ENCODE measurements at regions not wholly inside any gene's neighbourhood (a gene's known extent, or its start where the extent isn't known, plus 50 kb on each side); places are given as distances from the start of the nearest gene placed in this dataset.
"Not testable (repeated sequence)": the region's sequence is repeated elsewhere in the genome, so short reads cannot be mapped to it uniquely, and the experiment has no call there.

- DNase-seq, result no peak
These were observed 59.3 kb downstream of the EBLN2 start for GRCh38 chr3:73120710-73121109.

GRCh38 chr3:73121669-73122331, 60.3 kb downstream of the EBLN2 start:
- no peak for DNase-seq

- DNase-seq, result no peak
These were observed 72.6 kb downstream of the EBLN2 start for GRCh38 chr3:73134034-73134433.

DNA sequence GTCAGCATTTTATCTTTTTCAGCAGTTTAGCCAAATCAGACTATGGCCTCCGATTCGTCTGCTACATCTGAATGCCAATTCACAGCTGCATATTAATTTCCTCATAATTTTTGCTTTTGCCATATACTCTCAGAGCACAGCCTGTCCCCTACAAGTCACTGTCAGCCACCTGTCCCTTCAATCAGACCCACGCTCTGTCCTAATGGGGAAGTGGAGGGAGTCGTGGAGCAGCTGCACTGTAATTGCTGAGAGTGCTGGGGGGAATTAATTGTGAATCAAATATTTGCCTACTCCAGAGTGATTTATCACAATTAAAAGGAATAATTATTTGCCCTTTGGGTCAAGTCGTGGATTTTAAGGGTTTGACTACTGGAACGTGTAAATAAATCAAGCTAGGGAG, 75.5 kb downstream of the EBLN2 start:
- no peak for DNase-seq

DNA sequence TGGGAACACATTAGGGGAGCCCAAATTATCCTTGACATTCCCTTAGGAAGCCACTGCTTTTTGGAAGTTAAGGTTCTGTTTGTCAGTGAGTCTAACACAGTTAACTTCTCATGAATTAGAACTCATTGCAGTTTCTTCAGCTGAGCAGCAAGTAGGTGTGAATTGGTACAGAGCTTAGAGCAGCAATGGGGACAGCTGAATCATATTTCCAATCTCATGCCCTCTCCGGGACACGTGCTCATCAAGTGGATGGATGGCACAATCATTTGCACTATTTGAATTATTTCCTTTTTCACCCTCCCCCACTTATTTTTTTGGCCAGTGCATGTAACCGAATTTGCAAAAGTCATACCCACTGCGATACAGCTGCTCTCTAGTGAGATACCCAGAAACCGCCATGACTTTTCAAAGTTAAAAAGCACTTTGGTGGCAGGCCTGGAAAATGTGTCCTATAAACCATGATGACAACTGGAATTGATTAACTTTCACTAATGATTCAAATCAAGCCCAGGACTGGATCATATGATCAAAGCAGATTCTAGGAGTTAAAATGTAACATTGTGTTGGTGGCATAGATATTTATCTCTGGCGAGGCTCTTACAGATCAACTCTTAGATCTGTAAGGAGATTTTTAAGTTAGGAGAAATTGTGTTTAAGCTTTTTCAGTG, 76.4 kb downstream of the EBLN2 start:
- no peak for DNase-seq

DNA sequence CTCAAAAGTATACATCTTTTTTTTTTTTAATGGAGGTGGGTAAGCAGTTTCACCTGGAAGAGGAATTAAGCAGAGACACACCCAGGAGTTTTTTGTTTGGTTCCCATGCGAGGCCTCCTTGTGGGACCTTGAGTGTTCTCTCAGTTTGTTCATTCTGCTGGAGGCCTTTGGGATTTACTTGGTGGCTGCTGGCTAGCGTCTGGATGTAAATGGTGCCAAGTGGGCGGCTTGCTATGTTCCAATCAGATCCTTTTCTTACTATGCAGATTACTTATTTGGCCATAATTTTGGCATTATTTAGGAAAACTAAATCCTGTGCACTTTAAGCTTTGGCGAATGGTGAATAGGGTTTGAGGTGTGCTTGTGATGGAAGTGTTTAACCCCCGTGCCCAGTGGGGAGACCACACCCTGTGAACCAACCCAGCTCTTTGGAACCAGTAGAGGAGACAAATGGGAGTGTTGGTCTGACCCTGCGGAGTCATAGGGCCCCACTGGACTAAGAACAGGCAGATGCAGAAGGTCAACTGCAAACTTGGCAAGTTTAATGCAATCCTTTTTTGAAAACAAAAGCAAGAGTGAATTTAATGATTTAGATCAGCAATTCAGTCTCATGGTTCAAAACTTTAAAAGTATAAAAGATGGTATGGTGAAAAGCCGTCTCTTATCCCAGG, 79.4 kb downstream of the EBLN2 start:
- DNase-seq, result no peak

DNA sequence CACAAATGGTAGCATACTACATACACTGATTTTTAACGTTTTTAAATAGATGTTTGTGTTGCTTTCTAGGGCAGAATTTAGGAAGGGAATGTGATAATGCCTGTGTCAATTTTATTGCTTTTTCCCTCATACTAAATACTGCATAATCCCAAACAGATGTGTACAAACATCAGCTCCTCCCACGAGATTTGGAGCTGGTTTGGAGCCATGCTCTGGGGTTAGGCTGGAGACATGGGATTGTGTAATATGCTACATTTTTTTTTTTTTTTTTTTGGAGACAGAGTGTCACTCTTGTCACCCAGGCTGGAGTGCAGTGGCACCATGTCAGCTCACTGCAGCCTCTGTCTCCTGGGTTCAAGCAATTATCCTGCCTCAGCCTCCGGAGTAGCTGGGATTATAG, 80.1 kb downstream of the EBLN2 start:
- no peak for DNase-seq

DNA sequence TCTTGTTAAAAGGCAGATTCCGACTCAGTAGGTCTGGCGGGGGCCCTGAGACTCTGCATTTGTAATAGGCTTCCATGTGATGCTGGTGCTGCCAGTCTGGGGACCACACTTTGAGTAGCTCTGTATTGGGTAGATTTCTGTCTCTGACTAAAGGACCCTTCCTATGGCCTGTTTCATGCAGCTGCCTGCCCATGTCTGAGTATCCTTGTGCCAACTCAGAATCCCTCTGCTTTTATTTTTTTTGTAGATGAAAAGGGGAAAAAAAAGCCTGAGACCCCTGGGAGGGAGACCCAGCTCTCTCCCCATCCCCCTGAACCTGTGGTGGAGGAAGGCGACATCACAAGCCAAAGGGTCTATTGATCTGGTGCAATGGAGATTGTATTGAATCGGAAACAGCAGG, 81.9 kb downstream of the EBLN2 start:
- no peak for DNase-seq

DNA sequence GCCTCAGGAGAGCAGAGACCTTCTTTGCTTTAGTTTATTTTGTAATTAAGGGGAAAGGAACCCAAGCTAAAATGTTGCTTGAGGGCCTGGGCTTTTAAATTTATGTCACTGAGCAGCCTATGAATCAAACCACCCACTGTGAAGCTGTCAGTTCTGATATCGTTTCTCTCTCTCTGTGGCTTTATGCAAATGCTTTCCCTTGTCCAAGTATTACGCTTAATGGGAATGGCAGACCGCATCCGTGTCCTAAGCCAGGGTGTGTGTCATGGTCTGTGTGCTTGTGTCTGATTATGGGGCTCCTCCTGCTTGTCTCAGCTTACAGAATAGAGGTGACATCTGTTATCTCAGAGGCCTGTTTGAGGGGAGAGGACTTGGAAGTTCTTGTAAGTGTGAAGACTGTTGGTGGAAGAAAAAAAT, 82.4 kb downstream of the EBLN2 start:
- DNase-seq, result peak; percentile 4

DNA sequence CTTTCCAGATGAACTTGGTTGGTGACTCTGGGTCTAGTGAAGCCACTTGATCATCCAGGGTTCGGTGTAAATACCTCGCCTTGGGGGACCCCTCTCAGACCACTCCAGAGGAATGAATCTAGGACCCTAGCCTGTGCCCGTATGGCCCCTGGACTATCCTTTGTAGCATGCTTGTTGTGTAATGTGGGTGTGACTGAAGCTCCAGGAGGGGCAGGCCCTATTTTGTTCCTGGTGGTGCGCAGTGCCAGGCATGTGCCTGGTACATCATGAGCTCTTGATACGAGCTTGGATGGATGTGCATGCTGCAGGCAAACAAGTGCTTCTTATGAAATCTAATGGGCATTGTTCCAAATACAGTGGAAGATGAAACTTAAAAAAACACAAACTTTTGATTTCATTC, 82.8 kb downstream of the EBLN2 start:
- no peak for DNase-seq

DNA sequence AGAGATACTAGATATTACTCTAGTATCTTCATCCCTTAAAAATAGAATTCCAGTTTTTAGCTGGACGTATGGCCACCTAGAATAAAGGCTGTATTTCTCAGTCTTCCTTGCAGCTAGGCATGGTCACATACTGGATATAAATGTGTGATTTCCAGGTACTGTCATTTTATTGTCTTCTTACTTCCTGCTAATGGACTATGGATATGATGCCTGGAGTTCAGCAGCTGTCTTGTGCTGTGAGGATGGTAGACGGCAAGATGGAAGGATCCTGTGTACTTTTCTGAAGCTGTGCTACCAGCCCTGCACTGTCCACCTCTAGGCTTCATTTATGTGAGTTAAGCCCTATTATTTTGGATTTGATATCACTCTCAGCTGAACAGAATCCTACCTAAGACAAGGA, 83.4 kb downstream of the EBLN2 start:
- DNase-seq, result no peak

DNA sequence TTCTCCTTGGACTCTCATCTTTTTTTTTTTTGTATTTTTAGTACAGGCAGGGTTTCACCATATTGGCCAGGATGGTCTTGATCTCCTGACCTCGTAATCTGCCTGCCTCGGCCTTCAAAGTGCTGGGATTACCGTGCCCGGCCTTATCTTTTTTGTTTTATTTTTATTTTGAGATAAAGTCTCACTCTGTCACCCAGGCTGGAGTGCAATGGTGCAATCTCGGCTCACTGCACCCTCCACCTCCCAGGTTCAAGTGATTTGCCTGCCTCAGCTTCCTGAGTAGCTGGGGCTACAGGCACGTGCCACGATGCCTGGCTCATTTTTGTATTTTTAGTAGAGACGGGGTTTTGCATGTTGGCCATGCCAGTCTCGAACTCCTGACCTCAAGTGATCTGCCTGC, 86.0 kb downstream of the EBLN2 start:
- DNase-seq, result not testable (repeated sequence)

- no peak for DNase-seq
These were observed 86.7 kb downstream of the EBLN2 start for GRCh38 chr3:73148206-73148605.

GRCh38 chr3:73148682-73149081, 87.2 kb downstream of the EBLN2 start:
- DNase-seq, result no peak

DNA sequence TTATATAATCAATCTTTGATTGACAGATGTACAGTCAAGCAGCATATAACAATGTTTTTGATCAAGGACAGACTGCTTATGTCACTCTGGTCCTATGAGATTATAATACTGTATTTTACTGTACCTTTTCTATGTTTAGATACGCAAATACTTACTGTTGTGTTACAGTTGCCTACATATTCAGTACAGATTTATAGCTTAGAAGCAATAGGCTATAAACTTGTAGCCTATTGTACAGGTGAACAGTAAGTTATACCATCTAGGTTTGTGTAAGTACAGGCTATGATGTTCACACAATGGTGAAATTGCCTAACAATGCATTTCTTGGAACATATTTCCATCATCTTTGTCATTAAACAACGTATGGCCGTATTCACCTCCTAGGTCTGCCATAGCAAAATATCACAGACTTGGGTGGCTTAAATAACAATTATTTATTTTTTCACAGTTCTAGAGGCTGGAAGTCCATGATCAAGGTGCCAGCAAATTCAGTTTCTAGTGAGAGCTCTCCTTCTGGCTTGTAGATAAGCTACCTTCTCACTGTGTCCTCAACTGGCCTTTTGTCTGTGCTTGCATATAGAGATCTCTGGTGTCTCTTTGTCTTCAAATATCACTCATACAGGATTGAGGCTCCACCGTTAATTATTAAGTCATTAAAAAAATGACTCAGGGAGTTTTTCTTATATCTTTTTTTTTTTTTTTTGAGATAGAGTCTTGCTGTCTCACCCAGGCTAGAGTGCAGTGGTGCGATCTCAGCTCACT, 89.1 kb downstream of the EBLN2 start:
- DNase-seq, result no peak

DNA sequence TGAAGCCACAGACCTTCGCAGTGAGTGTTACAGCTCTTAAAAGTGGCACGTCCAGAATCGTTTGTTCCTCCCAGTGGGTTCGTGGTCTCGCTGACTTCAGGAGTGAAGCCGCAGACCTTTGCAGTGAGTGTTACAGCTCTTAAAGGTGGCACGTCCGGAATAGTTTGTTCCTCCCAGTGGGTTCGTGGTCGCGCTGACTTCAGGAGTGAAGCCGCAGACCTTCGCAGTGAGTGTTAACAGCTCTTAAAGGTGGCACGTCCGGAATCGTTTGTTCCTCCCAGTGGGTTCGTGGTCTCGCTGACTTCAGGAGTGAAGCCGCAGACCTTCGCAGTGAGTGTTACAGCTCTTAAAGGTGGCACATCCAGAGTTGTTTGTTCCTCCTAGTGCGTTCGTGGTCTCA, 91.1 kb downstream of the EBLN2 start:
- DNase-seq, result not testable (repeated sequence)

DNA sequence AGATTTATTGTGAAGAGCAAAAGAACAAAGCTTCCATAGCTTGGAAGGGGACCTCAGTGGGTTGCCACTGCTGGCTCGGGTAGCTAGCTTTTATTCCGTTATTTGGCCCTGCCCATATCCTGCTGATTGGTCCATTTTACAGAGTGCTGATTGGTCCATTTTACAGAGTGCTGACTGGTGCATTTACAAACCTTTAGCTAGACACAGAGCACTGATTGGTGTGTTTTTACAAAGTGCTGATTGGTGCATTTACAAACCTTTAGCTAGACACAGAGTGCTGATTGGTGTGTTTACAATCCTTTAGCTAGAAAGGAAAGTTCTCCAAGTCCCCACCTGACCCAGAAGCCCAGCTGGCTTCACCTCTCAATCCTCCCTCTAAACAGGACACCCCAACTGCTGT, 91.6 kb downstream of the EBLN2 start:
- not testable (repeated sequence) for DNase-seq

GRCh38 chr3:73154261-73154660, 92.8 kb downstream of the EBLN2 start:
- DNase-seq, result not testable (repeated sequence)

- not testable (repeated sequence) for DNase-seq
These were observed 94.0 kb downstream of the EBLN2 start for GRCh38 chr3:73155441-73155840.

- no peak for DNase-seq
These were observed 103.2 kb downstream of the EBLN2 start for GRCh38 chr3:73164622-73165021.

DNA sequence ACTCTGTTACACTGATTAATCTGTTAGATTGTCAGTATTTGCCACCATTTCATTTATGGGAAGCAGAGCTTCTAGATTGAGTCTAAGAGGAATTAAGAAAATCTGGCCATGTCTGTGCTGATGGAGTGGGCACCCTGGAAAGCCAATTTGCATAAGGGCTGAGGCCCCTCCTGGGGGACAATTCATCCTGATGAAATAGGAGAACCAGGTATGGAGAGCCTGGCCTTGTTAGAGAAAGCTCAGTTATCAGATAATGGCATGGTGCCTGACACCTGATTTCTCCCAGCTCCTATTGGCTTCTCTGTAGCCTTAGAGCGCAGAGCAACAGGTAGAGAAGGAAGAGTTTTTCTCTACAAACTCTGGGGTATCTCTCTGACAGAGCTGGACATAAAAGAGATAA, 114.2 kb downstream of the EBLN2 start:
- DNase-seq, result no peak

- no peak for DNase-seq
These were observed 115.5 kb downstream of the EBLN2 start for GRCh38 chr3:73176941-73177340.

DNA sequence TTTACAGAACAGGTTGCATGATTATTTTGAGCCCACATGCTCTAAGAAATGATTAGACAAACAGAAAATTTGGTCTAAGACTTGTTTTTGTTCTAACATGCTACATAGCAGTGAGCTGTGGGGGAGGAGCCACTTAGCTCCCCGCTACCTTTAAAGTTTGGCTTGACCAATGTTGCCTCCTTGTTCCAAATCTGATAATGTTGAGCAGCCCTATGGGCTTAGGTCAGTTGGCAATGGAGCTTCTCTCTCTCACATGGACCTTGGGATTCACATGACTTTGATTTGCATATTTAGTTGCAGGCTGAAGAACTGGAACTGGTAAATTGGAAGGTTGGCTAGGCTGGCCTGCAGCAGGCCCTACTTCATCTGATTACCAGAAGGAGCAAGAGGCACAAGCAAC, 116.4 kb downstream of the EBLN2 start:
- DNase-seq, result no peak

- DNase-seq, result no peak
These were observed 118.1 kb downstream of the EBLN2 start for GRCh38 chr3:73179601-73180000.
